ENCODE measurements at regions not wholly inside any gene's neighbourhood (a gene's known extent, or its start where the extent isn't known, plus 50 kb on each side); places are given as distances from the start of the nearest gene placed in this dataset.

DNA sequence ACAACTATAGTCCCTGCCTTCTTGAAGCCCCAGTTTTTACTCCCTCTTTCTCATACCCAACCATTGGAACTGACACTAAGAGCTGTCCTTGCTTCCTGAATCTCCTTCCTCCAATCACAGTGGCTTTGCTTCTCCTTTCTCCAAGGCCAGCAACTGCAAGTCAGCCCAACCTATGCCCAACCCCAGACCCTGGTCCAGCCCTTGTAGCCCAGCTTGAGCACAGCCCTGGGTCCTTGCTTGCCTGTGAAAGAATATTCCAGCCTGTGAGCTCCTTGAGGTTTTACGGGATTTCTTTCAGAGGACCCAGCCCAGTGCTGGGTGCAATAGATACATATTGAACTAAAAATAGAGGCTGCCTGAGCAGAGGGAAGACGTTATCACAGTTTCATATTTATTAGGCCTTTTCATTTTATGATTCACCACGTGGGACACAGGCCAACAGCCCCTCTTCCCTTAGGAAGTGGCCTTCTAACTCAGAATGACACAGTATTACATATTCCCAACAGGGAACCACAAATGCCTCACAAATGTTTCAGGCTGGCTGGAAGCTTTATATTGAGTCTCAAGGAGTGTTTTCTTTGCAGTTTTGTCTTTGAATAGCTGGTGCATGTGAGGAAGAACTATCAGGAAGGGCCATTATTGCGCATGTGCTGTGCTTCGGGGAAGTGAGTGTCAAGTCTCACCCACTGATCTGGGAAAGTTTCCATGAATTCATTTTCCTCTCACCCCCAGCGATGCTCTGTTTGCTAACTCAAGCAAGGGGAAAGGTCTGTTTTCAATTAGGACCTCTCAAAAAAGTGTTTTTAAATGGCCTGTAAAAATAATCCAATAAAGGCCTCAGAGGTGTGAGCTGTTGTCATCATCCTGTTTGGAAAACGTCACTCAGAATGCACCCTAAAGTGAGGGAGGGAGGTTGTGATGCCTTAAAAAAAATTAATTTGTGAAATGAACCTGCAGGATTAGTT is 92.3 kb upstream of the NFIA start:
- no peaks in the 10 kb centered on the region for H3K27me3 ChIP-seq (ENCODE audit: insufficient read depth, low read length)
- intact Hi-C loops (cut with micrococcal nuclease) = no loop called here
- CTCF ChIA-PET = interaction anchor here (1.5 to 1.7 kb wide), 2 partner anchors 11 kb away, joined by 5 to 9 read pairs; no protein-coding TSS in a partner anchor
- BruUV-seq (replicated peaks) = no TSS peak
- RAD21 ChIA-PET (ENCODE audit: low non-redundant PET in 1 of 2, low total read pairs in 2 of 2, uncharacterized antibody in 2 of 2, unreplicated experiment in 2 of 2) = no interaction called here
- H3K36me3 ChIP-seq (ENCODE audit: control insufficient read depth in 1 of 2, insufficient read depth in 2 of 2, low read length in 2 of 2) = no peaks in the 10 kb centered on the region
- no peaks in the 10 kb centered on the region for H3K9me3 ChIP-seq (ENCODE audit: control insufficient read depth in 1 of 2, insufficient read depth in 1 of 2, low read depth in 1 of 2, low read length in 2 of 2)
- no peaks in the 10 kb centered on the region for H3K9me2 ChIP-seq (ENCODE audit: insufficient read depth)
- no peak overlapping the region for H3K4me2 ChIP-seq (ENCODE audit: low read length)
- no peak overlapping the region for H3K27ac ChIP-seq (ENCODE audit: low read depth, low read length)
- H2AFZ ChIP-seq (ENCODE audit: low read depth, low read length, poor library complexity, severe bottlenecking) = no peak overlapping the region
- no peak for DNase-seq (ENCODE audit: low read depth, low spot score)
- no peaks in the 10 kb centered on the region for H3K79me2 ChIP-seq (ENCODE audit: insufficient read depth, low read length)
- no peak overlapping the region for H3K9ac ChIP-seq (ENCODE audit: low read length)
- no peaks in the 10 kb centered on the region for H3K4me1 ChIP-seq (ENCODE audit: control insufficient read depth in 1 of 2, insufficient read depth in 2 of 2, low read length in 2 of 2)
- no peak for TF ChIP-seq FOSL1 (IDR thresholded peaks at IDR 0.05; ENCODE audit: low read depth)
- TF ChIP-seq ZFX (IDR thresholded peaks at IDR 0.05) = no peak
- TF ChIP-seq REST (IDR thresholded peaks at IDR 0.05; ENCODE audit: low read depth) = no peak
- TF ChIP-seq CTCF (IDR thresholded peaks at IDR 0.05 in 2 of 3, conservative IDR thresholded peaks at IDR 0.05 in 1 of 3; ENCODE audit: borderline replicate concordance in 1 of 3, insufficient read depth in 1 of 3, low read depth in 2 of 3, low read length in 2 of 3) = no peak
- no peak for TF ChIP-seq TCF7L2 (IDR thresholded peaks at IDR 0.05; ENCODE audit: borderline replicate concordance, extremely low read depth, insufficient read depth, insufficient read length)
- no peak for TF ChIP-seq SIN3A (IDR thresholded peaks at IDR 0.05; ENCODE audit: low read depth)
- no peak for TF ChIP-seq EZH2phosphoT487 (IDR thresholded peaks at IDR 0.05; ENCODE audit: borderline replicate concordance)
- TF ChIP-seq, protein P1, sequence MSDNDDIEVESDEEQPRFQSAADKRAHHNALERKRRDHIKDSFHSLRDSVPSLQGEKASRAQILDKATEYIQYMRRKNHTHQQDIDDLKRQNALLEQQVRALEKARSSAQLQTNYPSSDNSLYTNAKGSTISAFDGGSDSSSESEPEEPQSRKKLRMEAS (IDR thresholded peaks at IDR 0.05) = no peak
- TF ChIP-seq EZH2 (IDR thresholded peaks at IDR 0.05) = no peak
- H4K20me1 ChIP-seq (ENCODE audit: insufficient read depth) = no peaks in the 10 kb centered on the region
- no peak overlapping the region for H3K4me3 ChIP-seq (replicated peaks in 1 of 2; ENCODE audit: low read depth in 1 of 2, low read length in 2 of 2)
- POLR2A ChIA-PET = no interaction called here
- ATAC-seq = no peak

All from HCT116 (cell line).